Lower lobe of right lung (tissue), 2 donors: ENCODE measurements at regions not wholly inside any gene's neighbourhood (a gene's known extent, or its start where the extent isn't known, plus 50 kb on each side); places are given as distances from the start of the nearest gene placed in this dataset.

Experiments
- ATAC-seq, 2 donors: fragments of 200-7000 bp; cut with Tn5 transposase; one replicate each; pipeline ENCODE4 v1.9.1; 2020 to 2022; ENCODE audit warnings: mild to moderate bottlenecking in 2 of 2, moderate library complexity in 2 of 2
- DNase-seq: peaks from one replicate; pipeline ENCODE4 v3.0.0-alpha.2; 2020
- H3K27ac ChIP-seq: fragments of 200-600 bp; one replicate; pipeline ENCODE4 v1.8.0; 2022
- H3K27me3 ChIP-seq: fragments of 200-600 bp; one replicate; pipeline ENCODE4 v1.8.0; 2022; ENCODE audit warnings: low read depth
- H3K36me3 ChIP-seq: fragments of 200-600 bp; one replicate; pipeline ENCODE4 v1.8.0; 2022; ENCODE audit warnings: mild to moderate bottlenecking
- H3K4me1 ChIP-seq: fragments of 200-600 bp; one replicate; pipeline ENCODE4 v1.8.0; 2022
- H3K4me3 ChIP-seq: fragments of 200-600 bp; one replicate; pipeline ENCODE4 v1.8.0; 2022; ENCODE audit warnings: mild to moderate bottlenecking
- H3K9me3 ChIP-seq: fragments of 200-600 bp; one replicate; pipeline ENCODE4 v1.8.0; 2022
- CTCF ChIP-seq: fragments of 200-600 bp; IDR thresholded peaks from one replicate; pipeline ENCODE4 v1.8.0; 2022; ENCODE audit warnings: antibody characterized with exemption, mild to moderate bottlenecking
- intact Hi-C: fragments of 100-400 bp; cut with DNase I; formaldehyde crosslinking; loops from one replicate; pipeline ENCODE4 v1.11.0; 2022
- donor health status: DM: no; HTN: yes; CAD: no; lungs with severe emphysema.

- ATAC-seq (no peak), DNase-seq (no peak)
- TF ChIP-seq CTCF, result no peak
- Histone ChIP-seq H3K36me3 (no peaks in the 10 kb centered on the region), H3K27ac (no peak overlapping the region), H3K4me3 (no peak overlapping the region), H3K9me3 (no peaks in the 10 kb centered on the region), H3K4me1 (peaks cover 8% of the 10 kb centered on the region), H3K27me3 (no peaks in the 10 kb centered on the region)
- intact Hi-C loops, result no loop called here
These were observed 212.8 kb upstream of the BMP4 start for GRCh38 chr14:54169254-54169924.

- Histone ChIP-seq H3K4me3 (no peak overlapping the region), H3K9me3 (no peaks in the 10 kb centered on the region), H3K4me1 (peaks cover 13% of the 10 kb centered on the region), H3K27ac (no peak overlapping the region), H3K27me3 (no peaks in the 10 kb centered on the region), H3K36me3 (no peaks in the 10 kb centered on the region)
- TF ChIP-seq CTCF, result no peak
- ATAC-seq, result no peak
- DNase-seq, result no peak
- intact Hi-C loops, result no loop called here
These were observed 213.7 kb upstream of the BMP4 start for GRCh38 chr14:54170301-54170700.

GRCh38 chr14:54172114-54172513 lies 215.5 kb upstream of the BMP4 start:
- no peaks in the 10 kb centered on the region for H3K9me3 ChIP-seq
- peaks cover 13% of the 10 kb centered on the region for H3K4me1 ChIP-seq
- DNase-seq (no peak), ATAC-seq (no peak)
- no peaks in the 10 kb centered on the region for H3K27me3 ChIP-seq
- TF ChIP-seq CTCF, result no peak
- no peaks in the 10 kb centered on the region for H3K36me3 ChIP-seq
- no peak overlapping the region for H3K27ac ChIP-seq
- intact Hi-C loops, result no loop called here
- H3K4me3 ChIP-seq, result no peak overlapping the region

- Histone ChIP-seq H3K9me3 (no peaks in the 10 kb centered on the region), H3K27ac (no peak overlapping the region), H3K4me1 (peaks cover 13% of the 10 kb centered on the region), H3K4me3 (no peak overlapping the region), H3K36me3 (no peaks in the 10 kb centered on the region), H3K27me3 (no peaks in the 10 kb centered on the region)
- ATAC-seq (no peak), DNase-seq (no peak)
- TF ChIP-seq CTCF, result no peak
- intact Hi-C loops, result no loop called here
These were observed 215.9 kb upstream of the BMP4 start for GRCh38 chr14:54172562-54172961.

- H3K36me3 ChIP-seq, result no peaks in the 10 kb centered on the region
- peak overlapping the region; percentile 27 for H3K27ac ChIP-seq
- TF ChIP-seq CTCF, result no peak
- ATAC-seq (peak; percentile 41 to 46), DNase-seq (no peak)
- H3K27me3 ChIP-seq, result no peaks in the 10 kb centered on the region
- no peaks in the 10 kb centered on the region for H3K9me3 ChIP-seq
- peaks cover 13% of the 10 kb centered on the region for H3K4me1 ChIP-seq
- no peak overlapping the region for H3K4me3 ChIP-seq
- intact Hi-C loops, result no loop called here
These were observed 217.2 kb upstream of the BMP4 start for GRCh38 chr14:54173802-54174201.

GRCh38 chr14:54174457-54174856 lies 217.8 kb upstream of the BMP4 start:
- peak overlapping the region; percentile 27 for H3K27ac ChIP-seq
- no peaks in the 10 kb centered on the region for H3K27me3 ChIP-seq
- ATAC-seq (no peak), DNase-seq (no peak)
- H3K4me1 ChIP-seq, result peaks cover 13% of the 10 kb centered on the region
- no peaks in the 10 kb centered on the region for H3K36me3 ChIP-seq
- no peaks in the 10 kb centered on the region for H3K9me3 ChIP-seq
- H3K4me3 ChIP-seq, result no peak overlapping the region
- no peak for TF ChIP-seq CTCF
- intact Hi-C loops, result no loop called here
